ENCODE measurements at regions not wholly inside any gene's neighbourhood (a gene's known extent, or its start where the extent isn't known, plus 50 kb on each side); places are given as distances from the start of the nearest gene placed in this dataset.

DNA sequence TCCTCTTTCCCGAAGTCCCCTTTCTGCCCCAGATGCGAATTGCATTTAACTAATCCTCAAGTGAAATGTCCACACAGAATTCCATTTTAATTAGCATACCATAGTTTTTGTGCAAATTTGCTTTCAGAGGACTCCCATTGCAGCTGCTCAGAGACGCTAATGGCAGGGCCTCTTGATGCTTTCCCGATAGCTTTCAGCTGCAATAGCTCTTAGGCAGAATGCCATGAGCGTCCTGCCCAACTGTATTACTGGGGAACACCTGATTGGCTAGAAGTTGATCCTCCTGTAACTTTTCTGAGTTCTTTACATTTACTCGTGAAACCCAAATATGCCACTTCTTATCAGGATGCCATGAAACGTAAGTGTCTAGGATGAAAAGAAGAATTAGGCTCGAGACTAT lies 203.0 kb downstream of the UTP18 start:
- TF ChIP-seq, protein P1, sequence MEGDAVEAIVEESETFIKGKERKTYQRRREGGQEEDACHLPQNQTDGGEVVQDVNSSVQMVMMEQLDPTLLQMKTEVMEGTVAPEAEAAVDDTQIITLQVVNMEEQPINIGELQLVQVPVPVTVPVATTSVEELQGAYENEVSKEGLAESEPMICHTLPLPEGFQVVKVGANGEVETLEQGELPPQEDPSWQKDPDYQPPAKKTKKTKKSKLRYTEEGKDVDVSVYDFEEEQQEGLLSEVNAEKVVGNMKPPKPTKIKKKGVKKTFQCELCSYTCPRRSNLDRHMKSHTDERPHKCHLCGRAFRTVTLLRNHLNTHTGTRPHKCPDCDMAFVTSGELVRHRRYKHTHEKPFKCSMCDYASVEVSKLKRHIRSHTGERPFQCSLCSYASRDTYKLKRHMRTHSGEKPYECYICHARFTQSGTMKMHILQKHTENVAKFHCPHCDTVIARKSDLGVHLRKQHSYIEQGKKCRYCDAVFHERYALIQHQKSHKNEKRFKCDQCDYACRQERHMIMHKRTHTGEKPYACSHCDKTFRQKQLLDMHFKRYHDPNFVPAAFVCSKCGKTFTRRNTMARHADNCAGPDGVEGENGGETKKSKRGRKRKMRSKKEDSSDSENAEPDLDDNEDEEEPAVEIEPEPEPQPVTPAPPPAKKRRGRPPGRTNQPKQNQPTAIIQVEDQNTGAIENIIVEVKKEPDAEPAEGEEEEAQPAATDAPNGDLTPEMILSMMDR (IDR thresholded peaks at IDR 0.05) = no peak
- TF ChIP-seq POLR2A (IDR thresholded peaks at IDR 0.05) = no peak

All from adrenal gland (tissue), 5 donors.